WERI-Rb-1 (cell line): ENCODE measurements at regions not wholly inside any gene's neighbourhood (a gene's known extent, or its start where the extent isn't known, plus 50 kb on each side); places are given as distances from the start of the nearest gene placed in this dataset.

ENCODE experiments used
- DNase-seq: peaks from one replicate; pipeline ENCODE4 v3.0.0-alpha.2; 2020
- H3K27ac ChIP-seq: fragments of 250-450 bp; sonication (Bioruptor Pico); 2 replicates; pipeline ENCODE4 v1.5.1; 2020; ENCODE audit warnings: mild to moderate bottlenecking, moderate library complexity
- H3K27me3 ChIP-seq: fragments of 250-450 bp; sonication (Bioruptor Pico); 2 replicates; pipeline ENCODE4 v1.5.1; 2021; ENCODE audit warnings: mild to moderate bottlenecking, low read depth, moderate library complexity; ENCODE audit not compliant: insufficient read depth, severe bottlenecking
- H3K36me3 ChIP-seq: fragments of 250-450 bp; sonication (Bioruptor Pico); 2 replicates; pipeline ENCODE4 v1.5.1; 2020; ENCODE audit warnings: mild to moderate bottlenecking, moderate library complexity
- H3K4me3 ChIP-seq: 2 replicates; pipeline ENCODE4 v1.5.1; 2011; ENCODE audit warnings: low read depth, mild to moderate bottlenecking, control low read depth, low read length
- H3K9me3 ChIP-seq: fragments of 250-450 bp; sonication (Bioruptor Pico); 2 replicates; pipeline ENCODE4 v1.5.1; 2021; ENCODE audit warnings: mild to moderate bottlenecking, moderate library complexity; ENCODE audit not compliant: severe bottlenecking
- TF ChIP-seq, protein P1 (sequence below): IDR thresholded peaks from 2 replicates; pipeline ENCODE4 v1.5.1; 2011; ENCODE audit warnings: low read depth, mild to moderate bottlenecking, control low read depth, inconsistent platforms, low read length

DNA sequence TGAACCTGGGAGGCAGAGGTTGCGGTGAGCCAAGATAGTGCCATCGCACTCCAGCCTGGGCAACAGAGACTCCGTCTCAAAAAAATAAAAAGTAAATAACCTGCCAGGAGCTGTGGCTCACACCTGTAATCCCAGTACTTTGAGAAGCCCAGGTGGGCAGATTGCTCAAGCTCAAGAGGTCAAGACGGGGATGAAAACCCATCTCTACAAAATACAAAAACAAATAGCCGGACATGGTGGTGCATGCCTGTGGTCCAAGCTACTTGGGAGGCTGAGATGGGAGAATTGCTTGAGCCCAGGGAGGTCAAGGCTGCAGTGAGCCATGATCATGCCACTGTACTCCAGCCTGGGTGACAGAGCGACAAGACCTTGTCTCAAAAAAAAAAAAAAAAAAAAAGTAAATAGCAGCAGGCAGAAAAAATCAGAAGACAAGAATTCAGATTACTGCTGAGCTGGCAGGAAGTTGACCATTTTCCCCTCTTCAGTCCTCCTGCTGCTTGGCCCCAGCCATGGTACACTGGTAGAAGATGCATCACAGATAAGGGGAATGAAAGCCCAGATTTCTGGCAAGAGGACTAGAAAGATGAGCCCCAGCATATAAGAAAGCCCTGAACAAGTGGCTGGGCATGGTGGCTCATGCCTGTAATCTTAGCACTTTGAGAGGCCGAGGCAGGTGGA, 97.6 kb downstream of the TOMM20 start:
- no peak for DNase-seq
- peaks cover 16% of the 10 kb centered on the region for H3K9me3 ChIP-seq
- no peak overlapping the region for H3K27ac ChIP-seq
- no peaks in the 10 kb centered on the region for H3K36me3 ChIP-seq
- TF ChIP-seq, protein P1, sequence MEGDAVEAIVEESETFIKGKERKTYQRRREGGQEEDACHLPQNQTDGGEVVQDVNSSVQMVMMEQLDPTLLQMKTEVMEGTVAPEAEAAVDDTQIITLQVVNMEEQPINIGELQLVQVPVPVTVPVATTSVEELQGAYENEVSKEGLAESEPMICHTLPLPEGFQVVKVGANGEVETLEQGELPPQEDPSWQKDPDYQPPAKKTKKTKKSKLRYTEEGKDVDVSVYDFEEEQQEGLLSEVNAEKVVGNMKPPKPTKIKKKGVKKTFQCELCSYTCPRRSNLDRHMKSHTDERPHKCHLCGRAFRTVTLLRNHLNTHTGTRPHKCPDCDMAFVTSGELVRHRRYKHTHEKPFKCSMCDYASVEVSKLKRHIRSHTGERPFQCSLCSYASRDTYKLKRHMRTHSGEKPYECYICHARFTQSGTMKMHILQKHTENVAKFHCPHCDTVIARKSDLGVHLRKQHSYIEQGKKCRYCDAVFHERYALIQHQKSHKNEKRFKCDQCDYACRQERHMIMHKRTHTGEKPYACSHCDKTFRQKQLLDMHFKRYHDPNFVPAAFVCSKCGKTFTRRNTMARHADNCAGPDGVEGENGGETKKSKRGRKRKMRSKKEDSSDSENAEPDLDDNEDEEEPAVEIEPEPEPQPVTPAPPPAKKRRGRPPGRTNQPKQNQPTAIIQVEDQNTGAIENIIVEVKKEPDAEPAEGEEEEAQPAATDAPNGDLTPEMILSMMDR, result no peak
- no peaks in the 10 kb centered on the region for H3K27me3 ChIP-seq
- H3K4me3 ChIP-seq, result no peak overlapping the region

DNA sequence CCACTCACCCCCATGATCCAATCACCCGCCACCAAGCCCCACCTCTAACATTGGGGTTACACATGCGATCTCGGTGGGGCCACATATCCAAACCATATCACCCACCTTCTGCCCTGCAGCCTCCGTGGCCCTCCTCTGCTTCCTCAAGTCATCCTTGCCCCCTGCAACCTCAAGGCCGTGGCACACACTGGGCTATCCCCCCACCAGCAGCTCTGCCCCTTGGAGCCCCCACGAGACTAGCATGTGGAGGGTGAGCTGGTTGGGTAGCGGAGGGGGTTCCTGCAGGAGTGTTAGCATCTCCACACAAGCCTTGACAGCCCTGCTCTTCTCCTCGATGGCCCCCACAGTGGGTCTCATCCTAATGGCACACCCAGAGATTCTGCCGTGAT, 100.8 kb downstream of the TOMM20 start:
- H3K27me3 ChIP-seq, result no peaks in the 10 kb centered on the region
- TF ChIP-seq, protein P1, result no peak
- no peak overlapping the region for H3K4me3 ChIP-seq
- DNase-seq, result no peak
- H3K9me3 ChIP-seq, result peaks cover 19% of the 10 kb centered on the region
- no peak overlapping the region for H3K27ac ChIP-seq
- no peaks in the 10 kb centered on the region for H3K36me3 ChIP-seq

DNA sequence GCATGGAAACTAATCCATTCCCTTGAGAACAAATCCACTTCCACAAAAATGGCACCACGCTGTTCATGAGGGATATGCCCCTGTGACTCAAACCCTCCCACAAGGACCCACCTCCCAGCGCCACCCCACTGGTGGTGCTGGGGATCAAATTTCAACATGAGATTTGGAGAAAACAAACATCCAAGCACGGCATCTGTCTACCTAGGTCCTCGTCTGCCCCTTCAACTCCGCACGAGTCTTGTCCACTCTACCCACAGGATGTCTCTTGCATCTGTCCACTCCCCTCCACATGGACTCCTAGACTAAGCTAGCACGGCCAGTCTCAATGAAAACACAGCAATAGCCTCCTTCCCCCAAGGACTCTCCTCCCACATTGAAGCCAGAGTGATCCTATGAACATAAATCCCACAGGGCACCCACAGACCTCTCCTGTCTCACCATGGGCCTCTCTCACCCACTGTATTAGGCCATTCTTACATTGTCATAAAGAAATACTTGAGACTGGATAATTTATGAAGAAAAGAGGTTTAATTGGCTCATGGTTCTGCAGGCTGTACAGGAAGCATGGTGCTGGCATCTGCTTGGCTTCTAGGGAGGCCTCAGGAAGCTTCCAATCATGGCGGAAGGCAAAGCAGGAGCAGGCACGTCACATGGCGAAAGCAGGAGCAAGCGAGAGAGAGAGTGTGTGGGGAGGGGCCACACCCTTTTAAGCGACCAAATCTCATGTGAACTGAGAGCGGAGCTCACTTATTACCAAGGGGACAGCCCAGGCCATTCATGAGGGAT, 101.4 kb downstream of the TOMM20 start:
- TF ChIP-seq, protein P1, result no peak
- Histone ChIP-seq H3K4me3 (no peak overlapping the region), H3K27ac (no peak overlapping the region), H3K36me3 (no peaks in the 10 kb centered on the region), H3K9me3 (peaks cover 18% of the 10 kb centered on the region), H3K27me3 (no peaks in the 10 kb centered on the region)
- no peak for DNase-seq

DNA sequence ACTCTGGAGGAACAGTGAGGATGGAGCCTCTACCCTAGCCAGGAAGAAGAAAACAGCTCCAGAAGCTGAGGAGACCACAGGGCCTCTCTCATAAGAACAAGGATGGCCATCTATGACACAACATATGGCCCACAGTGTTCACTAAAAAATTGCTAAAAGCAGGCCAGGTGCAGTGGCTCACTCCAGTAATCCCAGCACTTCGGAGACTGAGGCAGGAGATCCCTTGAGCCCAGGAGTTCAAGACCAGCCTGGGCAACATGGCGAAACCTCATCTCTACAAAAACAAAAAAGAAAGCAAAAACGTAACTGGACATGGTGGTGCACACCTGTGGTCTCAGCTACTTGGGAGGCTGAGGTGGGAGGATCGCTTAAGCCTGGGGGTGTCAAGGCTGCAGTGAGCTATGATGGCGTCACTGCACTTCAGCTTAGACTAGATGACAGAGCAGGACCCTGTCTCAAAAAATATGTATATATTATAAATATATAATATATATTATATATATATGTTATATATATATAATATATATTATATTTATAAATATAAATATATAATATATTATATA, 103.1 kb downstream of the TOMM20 start:
- no peaks in the 10 kb centered on the region for H3K27me3 ChIP-seq
- peaks cover 17% of the 10 kb centered on the region for H3K9me3 ChIP-seq
- no peaks in the 10 kb centered on the region for H3K36me3 ChIP-seq
- no peak for DNase-seq
- no peak overlapping the region for H3K4me3 ChIP-seq
- H3K27ac ChIP-seq, result no peak overlapping the region
- TF ChIP-seq, protein P1, result no peak

DNA sequence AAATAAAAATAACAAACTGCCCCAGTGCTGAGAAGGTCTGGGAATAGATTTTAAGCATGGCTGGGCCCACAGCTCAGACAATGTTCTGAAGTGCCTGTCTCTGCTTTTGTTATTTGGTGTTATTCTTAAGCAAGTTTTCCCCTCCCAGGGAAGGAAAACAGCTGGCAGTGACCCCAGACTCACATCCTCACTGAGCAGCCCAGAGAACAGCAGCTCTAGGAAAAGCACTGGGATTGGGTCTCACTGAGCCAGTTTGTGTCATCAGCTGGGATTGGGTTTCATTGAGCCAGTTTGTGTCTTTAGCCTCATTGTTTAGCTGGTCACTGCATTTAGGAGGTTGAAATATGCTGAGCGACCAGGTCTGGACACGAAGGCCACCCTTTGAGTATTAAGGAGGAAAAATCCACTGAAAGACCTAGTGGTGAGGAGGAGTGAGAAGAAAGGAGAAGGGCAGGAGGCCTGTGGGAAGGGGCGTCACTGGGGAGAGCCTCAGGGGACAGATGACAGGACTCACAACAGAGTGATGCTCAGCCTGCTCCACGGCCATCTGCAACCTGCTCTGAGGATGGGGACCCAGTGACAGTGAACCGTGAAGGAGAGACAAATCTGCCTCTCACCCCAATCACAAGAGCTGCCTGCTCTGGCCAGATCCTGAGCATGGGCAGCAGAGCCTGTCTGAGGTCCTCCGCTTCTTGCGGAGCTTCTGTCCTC, 103.8 kb downstream of the TOMM20 start:
- TF ChIP-seq, protein P1, result no peak
- no peak overlapping the region for H3K4me3 ChIP-seq
- H3K36me3 ChIP-seq, result no peaks in the 10 kb centered on the region
- DNase-seq, result no peak
- H3K9me3 ChIP-seq, result peaks cover 17% of the 10 kb centered on the region
- H3K27me3 ChIP-seq, result no peaks in the 10 kb centered on the region
- no peak overlapping the region for H3K27ac ChIP-seq
